DMS53 treated with DMSO at 0.1 percent for 48 hours (cell line): ENCODE measurements at regions not wholly inside any gene's neighbourhood (a gene's known extent, or its start where the extent isn't known, plus 50 kb on each side); places are given as distances from the start of the nearest gene placed in this dataset.

ENCODE experiments used
- DNase-seq: peaks from one replicate; lab custom pipeline; 2025; ENCODE audit not compliant: unreplicated experiment; lab: John Stamatoyannopoulos, UW

GRCh38 chr7:25863005-25863728, 288.8 kb upstream of the NFE2L3 start:
- DNase-seq = no peak

GRCh38 chr7:25863729-25864110, 288.3 kb upstream of the NFE2L3 start:
- DNase-seq = no peak

- no peak for DNase-seq
Observed at GRCh38 chr7:25864511-25864910, 287.5 kb upstream of the NFE2L3 start.

GRCh38 chr7:25864943-25865751, 286.9 kb upstream of the NFE2L3 start:
- no peak for DNase-seq

GRCh38 chr7:25868509-25868908, 283.5 kb upstream of the NFE2L3 start:
- DNase-seq = no peak

- DNase-seq = no peak
Observed at GRCh38 chr7:25870574-25870973, 281.4 kb upstream of the NFE2L3 start.

- no peak for DNase-seq
Observed at GRCh38 chr7:25876092-25876491, 275.9 kb upstream of the NFE2L3 start.

- no peak for DNase-seq
Observed at GRCh38 chr7:25877802-25878789, 273.9 kb upstream of the NFE2L3 start.

- no peak for DNase-seq
Observed at GRCh38 chr7:25879799-25880198, 272.2 kb upstream of the NFE2L3 start.

GRCh38 chr7:25881317-25882037, 270.5 kb upstream of the NFE2L3 start:
- no peak for DNase-seq

GRCh38 chr7:25882151-25882773, 269.7 kb upstream of the NFE2L3 start:
- DNase-seq = no peak

- DNase-seq = no peak
Observed at GRCh38 chr7:25884265-25884828, 267.7 kb upstream of the NFE2L3 start.

- DNase-seq = no peak
Observed at GRCh38 chr7:25885057-25885576, 266.9 kb upstream of the NFE2L3 start.

GRCh38 chr7:25886387-25887240, 265.4 kb upstream of the NFE2L3 start:
- DNase-seq = no peak

GRCh38 chr7:25887266-25887665, 264.7 kb upstream of the NFE2L3 start:
- DNase-seq = no peak

- no peak for DNase-seq
Observed at GRCh38 chr7:25887795-25888559, 264.0 kb upstream of the NFE2L3 start.

GRCh38 chr7:25889765-25890164, 262.2 kb upstream of the NFE2L3 start:
- no peak for DNase-seq

GRCh38 chr7:25891591-25891990, 260.4 kb upstream of the NFE2L3 start:
- DNase-seq = no peak
